AML-193 (cell line): ENCODE measurements at regions not wholly inside any gene's neighbourhood (a gene's known extent, or its start where the extent isn't known, plus 50 kb on each side); places are given as distances from the start of the nearest gene placed in this dataset.
"Not testable (repeated sequence)": the region's sequence is repeated elsewhere in the genome, so short reads cannot be mapped to it uniquely, and the experiment has no call there.

ENCODE experiments used
- DNase-seq, 2 experiments: peaks; one replicate each; lab custom pipeline; 2025; lab: John Stamatoyannopoulos, UW

DNA sequence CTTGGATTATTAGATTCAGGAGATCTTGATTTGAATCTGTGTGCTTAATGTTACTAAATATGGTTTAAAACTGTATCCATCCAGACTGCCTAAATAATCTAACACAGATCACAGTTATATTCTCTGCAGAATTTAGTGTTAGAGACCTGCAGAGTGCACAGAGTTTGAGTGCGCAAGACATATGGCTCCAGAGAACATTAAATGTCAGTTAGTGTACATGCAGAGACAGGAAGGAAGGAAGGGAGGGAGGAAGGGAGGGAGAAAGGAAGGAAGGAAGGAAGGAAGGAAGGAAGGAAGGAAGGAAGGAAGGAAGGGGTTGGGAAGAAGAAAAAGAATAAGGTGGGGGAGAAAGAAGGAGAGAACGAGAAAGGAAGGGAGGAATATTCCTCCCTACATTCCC is 210.0 kb upstream of the COX7C start:
- DNase-seq: no peak

DNA sequence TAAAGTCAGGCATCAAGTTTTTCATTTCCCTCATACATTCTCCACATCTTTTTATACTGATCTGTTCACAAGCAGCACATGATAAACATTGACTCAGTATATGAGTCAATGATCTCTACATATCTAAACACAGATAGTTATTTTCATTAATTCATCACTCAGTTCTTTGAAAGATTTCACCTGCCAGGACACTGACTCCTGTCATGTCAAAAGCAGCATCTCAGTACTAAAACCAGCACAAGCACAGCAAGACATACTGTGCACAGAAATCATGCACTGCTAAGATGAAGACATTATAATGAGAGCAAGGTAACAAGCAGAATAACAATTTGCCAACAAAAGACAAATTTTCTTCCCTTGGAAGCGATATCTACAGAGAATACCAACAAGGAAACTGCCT is 206.1 kb upstream of the COX7C start:
- no peak for DNase-seq

DNA sequence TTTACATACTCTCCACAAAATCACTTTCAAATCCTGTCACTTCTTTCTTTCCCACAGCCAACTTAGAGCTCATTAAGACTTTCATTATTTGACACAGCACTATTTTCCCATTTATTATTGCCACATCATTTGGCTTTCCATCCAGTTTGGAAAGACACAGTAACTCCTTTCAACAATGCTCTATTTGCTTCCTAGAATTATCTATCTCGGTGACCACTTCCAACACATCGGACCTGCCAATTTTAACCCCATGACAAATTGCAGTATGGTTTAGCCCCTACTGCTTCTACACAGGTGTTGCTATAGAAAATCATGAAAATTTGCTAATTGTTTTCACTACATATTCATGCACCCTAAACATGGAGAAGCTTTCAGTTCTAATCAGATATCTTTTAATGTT is 190.6 kb upstream of the COX7C start:
- DNase-seq: no peak

DNA sequence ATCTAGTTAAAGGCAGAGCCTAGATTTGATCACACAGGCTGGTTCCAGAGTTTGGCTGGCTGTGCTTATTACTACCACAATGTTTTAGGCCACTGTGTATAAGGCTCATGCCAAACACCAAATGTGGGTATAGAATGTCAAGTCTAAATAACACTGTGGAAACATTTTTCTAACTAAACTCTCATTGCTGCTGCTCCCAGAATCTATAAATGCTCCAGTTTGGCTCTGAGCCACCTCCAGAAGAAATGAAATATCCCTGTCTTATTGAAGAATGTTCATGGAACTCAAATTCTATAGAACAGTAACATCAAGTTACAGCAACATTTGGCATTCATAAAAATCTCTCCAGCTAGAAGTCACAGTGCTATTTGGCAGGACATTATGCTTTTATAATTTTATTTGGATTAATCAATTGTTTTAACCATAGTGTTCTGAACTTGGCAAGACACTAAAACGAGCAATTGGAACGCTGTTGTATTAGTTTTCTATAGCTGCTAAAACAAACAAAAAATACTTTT is 178.1 kb upstream of the COX7C start:
- DNase-seq: no peak

DNA sequence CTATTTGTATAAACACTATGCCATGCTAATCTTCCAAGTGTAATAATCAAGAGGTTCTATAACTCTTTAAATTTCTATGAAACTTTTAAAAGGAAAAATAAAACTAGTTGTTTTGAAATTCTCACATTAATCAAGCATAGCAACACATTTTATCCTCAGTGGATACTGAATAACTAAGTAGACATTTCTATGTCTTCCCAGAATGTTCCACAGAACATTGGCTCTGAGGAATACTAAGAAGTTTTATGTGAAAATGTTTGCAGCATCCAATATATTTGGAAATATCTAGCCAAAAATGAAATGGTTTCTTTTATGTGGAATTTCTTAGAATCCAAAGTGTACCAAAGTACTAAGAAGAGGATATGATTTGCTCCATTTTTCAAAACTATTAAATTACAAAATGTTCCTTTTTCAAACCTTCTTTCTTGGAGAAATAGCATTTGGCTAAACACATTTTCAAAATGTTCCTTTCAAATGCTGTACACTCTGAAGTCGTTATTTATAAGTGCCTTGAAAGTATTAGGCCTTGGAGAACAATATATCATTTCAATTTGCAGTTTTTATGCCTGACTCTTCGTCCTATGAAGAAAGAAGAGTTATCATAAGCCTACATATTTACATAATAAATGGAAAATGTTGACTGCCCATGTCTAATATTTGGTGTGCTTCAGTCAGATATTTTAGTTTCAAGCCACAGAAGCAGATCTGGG is 175.6 kb upstream of the COX7C start:
- no peak for DNase-seq

GRCh38 chr5:86447362-86447761 is 170.4 kb upstream of the COX7C start:
- no peak for DNase-seq

GRCh38 chr5:86452251-86452650 is 165.5 kb upstream of the COX7C start:
- DNase-seq: no peak

GRCh38 chr5:86460519-86460918 is 157.2 kb upstream of the COX7C start:
- DNase-seq: no peak

DNA sequence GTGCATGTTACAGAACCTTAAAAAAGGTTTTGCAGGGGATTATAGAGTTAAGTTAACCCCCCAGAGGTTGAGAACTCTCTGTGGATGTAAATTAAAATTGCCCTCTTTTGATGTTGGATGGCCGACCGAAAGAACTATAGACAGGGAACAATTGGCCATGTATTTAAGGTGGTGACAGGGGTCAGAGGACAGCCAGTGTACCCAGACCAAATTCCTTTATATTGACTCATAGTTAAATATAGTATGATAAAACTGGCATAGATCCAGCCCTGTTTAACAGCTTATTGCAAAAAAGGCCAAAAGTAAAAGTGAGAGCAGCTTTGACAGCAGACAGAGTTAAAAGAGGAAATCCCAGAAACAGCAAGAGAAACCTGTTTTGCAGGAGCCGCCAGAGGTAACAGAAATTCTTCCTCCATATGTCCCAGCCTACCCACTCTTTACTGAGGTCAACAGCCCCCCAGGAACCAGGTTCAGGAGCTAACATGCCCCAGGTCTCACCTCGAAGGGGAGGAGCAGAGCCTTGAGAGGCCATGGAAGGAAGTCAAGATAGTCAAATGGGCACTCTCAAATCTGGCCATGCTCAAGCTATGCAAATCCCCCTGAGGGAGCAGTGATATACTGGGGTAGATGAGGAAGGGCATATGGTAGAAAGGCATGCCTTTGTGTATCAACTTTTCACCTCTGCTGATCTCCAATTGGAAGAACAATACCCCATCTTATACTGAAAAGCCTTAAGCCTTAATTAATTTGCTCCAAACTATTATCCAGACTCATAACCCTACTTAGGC is 156.4 kb upstream of the COX7C start:
- DNase-seq: no peak

- DNase-seq: no peak
Observed at GRCh38 chr5:86463339-86463738, 154.4 kb upstream of the COX7C start.

DNA sequence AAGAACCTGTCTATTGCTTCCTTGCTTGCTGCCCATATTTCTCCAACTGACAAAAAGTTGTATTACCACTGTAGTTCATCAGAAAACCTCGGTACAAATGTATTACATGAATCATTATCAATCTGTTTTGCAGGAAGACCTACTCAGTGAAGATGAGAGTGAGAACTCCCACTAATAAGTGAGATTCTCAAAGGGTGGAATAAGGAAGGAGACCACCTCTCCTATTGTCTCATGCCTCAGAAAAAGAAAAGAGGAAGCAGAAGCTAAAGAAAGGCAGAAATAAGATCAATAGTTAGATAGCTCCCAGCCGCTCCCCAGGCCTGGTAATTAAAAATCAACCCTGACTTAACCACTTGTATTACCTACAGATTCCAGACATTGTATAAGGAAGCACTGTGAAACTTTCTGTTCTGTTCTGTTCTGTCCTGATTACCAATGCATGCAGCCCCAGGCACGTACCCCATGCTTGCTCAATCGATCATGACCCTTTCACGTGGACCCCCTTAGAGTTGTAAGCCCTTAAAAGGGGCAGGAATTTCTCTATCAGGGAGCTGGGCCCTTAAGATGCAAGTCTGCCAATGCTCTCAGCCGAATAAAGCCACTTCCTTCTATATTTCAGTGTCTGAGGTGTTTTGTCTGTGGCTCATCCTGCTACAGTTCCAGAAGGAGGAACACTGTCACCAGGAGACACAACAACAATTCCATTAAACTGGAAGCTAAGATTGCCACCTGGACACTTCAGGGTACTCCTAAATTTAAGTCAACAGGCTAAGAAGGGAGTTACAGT is 152.5 kb upstream of the COX7C start:
- DNase-seq: no peak

- not testable (repeated sequence) for DNase-seq
Observed at GRCh38 chr5:86466721-86467120, 151.0 kb upstream of the COX7C start.

DNA sequence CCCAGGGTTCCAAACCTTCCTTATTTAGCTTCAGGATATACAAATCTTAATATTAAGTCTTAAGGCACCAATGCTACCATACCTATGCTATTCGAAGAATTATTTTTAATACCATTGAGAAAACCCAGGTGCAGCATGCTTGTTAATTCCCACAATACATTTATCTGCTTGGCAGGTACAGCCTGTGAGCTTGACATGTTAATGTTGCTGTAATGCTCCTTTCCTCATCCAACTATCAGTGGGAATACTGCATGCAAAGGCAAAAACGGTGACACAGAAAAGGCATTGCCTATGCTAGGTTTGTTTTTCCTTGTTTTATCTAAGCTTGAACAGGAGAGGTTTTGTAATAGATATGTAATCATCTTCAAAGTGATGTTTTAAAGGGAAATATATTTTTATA is 135.7 kb upstream of the COX7C start:
- DNase-seq: no peak

GRCh38 chr5:86493777-86494176 is 124.0 kb upstream of the COX7C start:
- no peak for DNase-seq

DNA sequence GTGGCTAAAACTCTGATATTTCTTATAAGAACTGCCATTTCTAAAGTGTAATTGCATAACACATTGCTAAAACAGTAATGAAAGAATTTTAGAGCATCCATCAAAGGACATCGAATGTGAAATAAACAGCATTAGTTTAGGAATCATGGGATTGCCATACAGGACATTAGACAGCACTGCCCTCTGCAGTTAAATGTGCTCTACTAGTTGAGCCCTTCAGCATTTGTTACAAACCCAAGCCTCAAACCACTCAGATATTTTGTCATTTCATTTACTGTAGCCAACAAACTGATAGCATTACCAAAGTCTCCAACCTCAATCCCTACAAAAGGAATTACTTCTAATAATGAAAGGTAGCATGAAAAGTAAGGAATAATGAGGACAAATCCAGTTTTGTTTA is 116.8 kb upstream of the COX7C start:
- no peak for DNase-seq

GRCh38 chr5:86507574-86507973 is 110.2 kb upstream of the COX7C start:
- DNase-seq: no peak

- not testable (repeated sequence) for DNase-seq
Observed at GRCh38 chr5:86510330-86510915, 107.3 kb upstream of the COX7C start.

DNA sequence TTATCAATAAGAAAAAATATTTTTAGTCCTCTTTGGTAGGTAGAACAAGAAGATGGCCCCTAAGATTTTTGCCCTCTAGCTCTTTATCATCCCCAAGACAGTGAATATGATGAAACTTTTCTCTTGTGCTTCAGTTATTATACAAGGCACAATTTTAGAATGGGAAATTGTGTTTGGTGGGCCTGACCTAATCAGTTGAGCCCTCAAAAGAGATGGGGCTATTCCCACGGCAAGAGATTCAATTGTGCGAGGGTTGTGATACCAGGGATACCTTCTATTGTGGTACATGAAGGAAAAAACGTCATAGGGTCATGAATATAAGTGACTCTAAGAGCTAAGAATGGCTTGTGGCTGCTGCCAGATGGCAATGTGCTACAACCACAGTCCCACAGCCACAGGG is 94.0 kb upstream of the COX7C start:
- DNase-seq: no peak

GRCh38 chr5:86525622-86526021 is 92.1 kb upstream of the COX7C start:
- DNase-seq: no peak

GRCh38 chr5:86526811-86527348 is 90.9 kb upstream of the COX7C start:
- no peak for DNase-seq

GRCh38 chr5:86532429-86532828 is 85.3 kb upstream of the COX7C start:
- DNase-seq: no peak

GRCh38 chr5:86536396-86536795 is 81.3 kb upstream of the COX7C start:
- DNase-seq: no peak
